Tibial artery (tissue), 4 donors: ENCODE measurements at regions not wholly inside any gene's neighbourhood (a gene's known extent, or its start where the extent isn't known, plus 50 kb on each side); places are given as distances from the start of the nearest gene placed in this dataset.

Source experiments
- DNase-seq, 2 donors: peaks; one replicate each; pipeline ENCODE4 v3.0.0-alpha.2; 2019
- H3K27ac ChIP-seq, 2 donors: fragments of 200-600 bp; sonication (generic) in 1 of 2; 1 replicate in 1 of 2; 2 replicates in 1 of 2; pipeline ENCODE4 v1.5.1; 2018 to 2019; ENCODE audit warnings: mild to moderate bottlenecking in 1 of 2
- H3K27me3 ChIP-seq, 2 donors: fragments of 200-600 bp; sonication (generic) in 1 of 2; one replicate each; pipeline versions ENCODE4 v1.5.1 to v1.6.0; 2016 to 2019
- H3K36me3 ChIP-seq, 3 donors: fragments of 200-600 bp; sonication (generic) in 2 of 3; one replicate each; pipeline ENCODE4 v1.5.1; 2016 to 2019; ENCODE audit warnings: mild to moderate bottlenecking in 2 of 3
- H3K4me1 ChIP-seq, 4 donors: fragments of 200-600 bp; sonication (generic) in 2 of 4; 1 replicate in 3 of 4; 2 replicates in 1 of 4; pipeline ENCODE4 v1.5.1; 2016 to 2019
- H3K4me3 ChIP-seq, 2 donors: fragments of 200-600 bp; sonication (generic) in 1 of 2; 1 replicate in 1 of 2; 2 replicates in 1 of 2; pipeline ENCODE4 v1.5.1; 2018 to 2019; ENCODE audit warnings: mild to moderate bottlenecking in 2 of 2
- H3K9me3 ChIP-seq, 3 donors: fragments of 200-600 bp; sonication (generic) in 1 of 3; one replicate each; pipeline ENCODE4 v1.5.1; 2016 to 2019
- CTCF ChIP-seq, 2 experiments: fragments of 200-600 bp in 1 of 2; fragments of 450-650 bp in 1 of 2; IDR thresholded peaks; one replicate each; pipeline ENCODE4 v1.5.1; 2017 to 2019; ENCODE audit warnings: antibody characterized with exemption in 2 of 2, mild to moderate bottlenecking in 1 of 2, moderate library complexity in 1 of 2
- intact Hi-C: fragments of 100-400 bp; cut with DNase I; formaldehyde crosslinking; loops from one replicate; pipeline ENCODE4 v1.15.0; 2023; ENCODE audit warnings: low total_unique reads

GRCh38 chr2:82109418-82109817 lies 1804.9 kb upstream of the LRRTM1 start:
- no peak overlapping the region for H3K27ac ChIP-seq
- no peak for DNase-seq
- intact Hi-C loops, result no loop called here

GRCh38 chr2:82098617-82099016 lies 1794.1 kb upstream of the LRRTM1 start:
- DNase-seq, result no peak
- no peak for TF ChIP-seq CTCF (IDR thresholded peaks at IDR 0.05)
- intact Hi-C loops, result no loop called here
- H3K4me1 ChIP-seq, result no peaks in the 10 kb centered on the region
- no peak overlapping the region for H3K4me3 ChIP-seq
- H3K9me3 ChIP-seq, result no peaks in the 10 kb centered on the region
- no peak overlapping the region for H3K27ac ChIP-seq
- no peaks in the 10 kb centered on the region for H3K27me3 ChIP-seq
- no peaks in the 10 kb centered on the region for H3K36me3 ChIP-seq

More at GRCh38 chr2:82109418-82109817, 1804.9 kb upstream of the LRRTM1 start:
- H3K4me1 ChIP-seq, result no peaks in the 10 kb centered on the region
- no peak for TF ChIP-seq CTCF (IDR thresholded peaks at IDR 0.05)
- no peaks in the 10 kb centered on the region for H3K36me3 ChIP-seq
- H3K4me3 ChIP-seq, result no peak overlapping the region
- H3K27me3 ChIP-seq, result no peaks in the 10 kb centered on the region
- H3K9me3 ChIP-seq, result peaks cover 0 to 7% (median 0%) of the 10 kb centered on the region in 3 donors

- no peaks in the 10 kb centered on the region for H3K27me3 ChIP-seq
- TF ChIP-seq CTCF (IDR thresholded peaks at IDR 0.05), result no peak
- H3K9me3 ChIP-seq, result no peaks in the 10 kb centered on the region
- no peak for DNase-seq
- H3K4me1 ChIP-seq, result no peaks in the 10 kb centered on the region
- H3K36me3 ChIP-seq, result no peaks in the 10 kb centered on the region
- no peak overlapping the region for H3K27ac ChIP-seq
- intact Hi-C loops, result no loop called here
- H3K4me3 ChIP-seq, result no peak overlapping the region
Observed at GRCh38 chr2:82089518-82089917, 1785.0 kb upstream of the LRRTM1 start.

- intact Hi-C loops, result no loop called here
- H3K4me1 ChIP-seq, result no peaks in the 10 kb centered on the region
- no peak for DNase-seq
- H3K27ac ChIP-seq, result no peak overlapping the region
- no peak for TF ChIP-seq CTCF (IDR thresholded peaks at IDR 0.05)
- no peaks in the 10 kb centered on the region for H3K9me3 ChIP-seq
- no peaks in the 10 kb centered on the region for H3K36me3 ChIP-seq
- no peak overlapping the region for H3K4me3 ChIP-seq
- no peaks in the 10 kb centered on the region for H3K27me3 ChIP-seq
Observed at GRCh38 chr2:82084679-82085392, 1780.3 kb upstream of the LRRTM1 start.

GRCh38 chr2:82075875-82076274 lies 1771.3 kb upstream of the LRRTM1 start:
- no peaks in the 10 kb centered on the region for H3K9me3 ChIP-seq
- H3K36me3 ChIP-seq, result no peaks in the 10 kb centered on the region
- no peak overlapping the region for H3K4me3 ChIP-seq
- no peak for TF ChIP-seq CTCF (IDR thresholded peaks at IDR 0.05)
- no peaks in the 10 kb centered on the region for H3K27me3 ChIP-seq
- intact Hi-C loops, result no loop called here
- no peak overlapping the region for H3K27ac ChIP-seq
- H3K4me1 ChIP-seq, result no peaks in the 10 kb centered on the region
- DNase-seq, result no peak

GRCh38 chr2:82062463-82062862 lies 1757.9 kb upstream of the LRRTM1 start:
- no peak for TF ChIP-seq CTCF (IDR thresholded peaks at IDR 0.05)
- H3K4me3 ChIP-seq, result no peak overlapping the region
- H3K4me1 ChIP-seq, result no peaks in the 10 kb centered on the region
- no peaks in the 10 kb centered on the region for H3K9me3 ChIP-seq
- intact Hi-C loops, result no loop called here
- DNase-seq, result no peak
- no peaks in the 10 kb centered on the region for H3K36me3 ChIP-seq
- H3K27me3 ChIP-seq, result no peaks in the 10 kb centered on the region
- no peak overlapping the region for H3K27ac ChIP-seq
